A673 (cell line): ENCODE measurements at regions not wholly inside any gene's neighbourhood (a gene's known extent, or its start where the extent isn't known, plus 50 kb on each side); places are given as distances from the start of the nearest gene placed in this dataset.

ENCODE experiments used
- BruUV-seq: library from RNA; stranded (reverse); fragments of 400-500 nt; replicated peaks from 2 replicates; lab custom pipeline; 2021; lab: Mats Ljungman, UMichigan
- CTCF ChIA-PET: fragments of 300-600 bp; sonication (Branson Sonifier 250); formaldehyde crosslinking; loops from one replicate; lab custom pipeline; 2022; ENCODE audit warnings: antibody characterized with exemption; lab: Charles Lee
- POLR2A ChIA-PET: fragments of 300-600 bp; sonication (Branson Sonifier 250); formaldehyde crosslinking; loops from one replicate; lab custom pipeline; 2022; ENCODE audit warnings: antibody characterized with exemption; ENCODE audit not compliant: low non-redundant PET; lab: Charles Lee
- DNase-seq: peaks from one replicate; pipeline ENCODE4 v3.0.0-alpha.2; 2015; ENCODE audit warnings: low spot score
- H3K27ac ChIP-seq: fragments of 200-600 bp; sonication (generic); 2 replicates; pipeline ENCODE4 v1.5.1; 2016; ENCODE audit warnings: mixed run types, low read depth, mild to moderate bottlenecking, mixed read lengths, antibody characterized with exemption, low read length; ENCODE audit not compliant: poor library complexity, severe bottlenecking
- H3K27me3 ChIP-seq: fragments of 200-600 bp; sonication (generic); replicated peaks from 2 replicates; pipeline ENCODE4 v1.6.1; 2017; ENCODE audit warnings: mixed run types, low read depth, mild to moderate bottlenecking, mixed read lengths, antibody characterized with exemption, low read length; ENCODE audit not compliant: insufficient read depth, poor library complexity
- H3K36me3 ChIP-seq: fragments of 200-600 bp; sonication (generic); 2 replicates; pipeline ENCODE4 v1.6.1; 2016; ENCODE audit warnings: mixed run types, mild to moderate bottlenecking, mixed read lengths, antibody characterized with exemption, low read length; ENCODE audit not compliant: insufficient read depth, poor library complexity, severe bottlenecking
- H3K4me1 ChIP-seq: fragments of 200-600 bp; sonication (generic); 2 replicates; pipeline ENCODE4 v1.6.1; 2017; ENCODE audit warnings: mixed run types, mild to moderate bottlenecking, mixed read lengths, antibody characterized with exemption, low read length; ENCODE audit not compliant: insufficient read depth, poor library complexity, severe bottlenecking
- H3K4me3 ChIP-seq: fragments of 200-600 bp; sonication (generic); 2 replicates; pipeline ENCODE4 v1.5.1; 2016; ENCODE audit warnings: low read depth, mixed run types, mild to moderate bottlenecking, mixed read lengths, low read length; ENCODE audit not compliant: poor library complexity, severe bottlenecking
- H3K9me3 ChIP-seq: fragments of 200-600 bp; sonication (generic); 2 replicates; pipeline ENCODE4 v1.6.1; 2016; ENCODE audit warnings: mixed run types, low read depth, mild to moderate bottlenecking, mixed read lengths, antibody characterized with exemption, low read length; ENCODE audit not compliant: poor library complexity, severe bottlenecking
- EZH2 ChIP-seq: fragments of 200-600 bp; sonication (generic); IDR thresholded peaks from 2 replicates; pipeline ENCODE4 v1.6.1; 2017; ENCODE audit warnings: borderline replicate concordance, low read depth, mild to moderate bottlenecking, mixed read lengths, antibody characterized with exemption, low read length; ENCODE audit not compliant: poor library complexity, severe bottlenecking
- intact Hi-C: fragments of 100-400 bp; cut with micrococcal nuclease; formaldehyde crosslinking; loops from one replicate; pipeline ENCODE4 v1.10.0; 2022; ENCODE audit not compliant: unreplicated experiment
- TF ChIP-seq, protein P1 (sequence below): fragments of 300-800, 200-600 bp; sonication (generic); conservative IDR thresholded peaks from 2 replicates; pipeline ENCODE4 v1.5.1; 2017; ENCODE audit warnings: low read depth, mild to moderate bottlenecking, antibody characterized with exemption, low read length, moderate library complexity, mixed read lengths

DNA sequence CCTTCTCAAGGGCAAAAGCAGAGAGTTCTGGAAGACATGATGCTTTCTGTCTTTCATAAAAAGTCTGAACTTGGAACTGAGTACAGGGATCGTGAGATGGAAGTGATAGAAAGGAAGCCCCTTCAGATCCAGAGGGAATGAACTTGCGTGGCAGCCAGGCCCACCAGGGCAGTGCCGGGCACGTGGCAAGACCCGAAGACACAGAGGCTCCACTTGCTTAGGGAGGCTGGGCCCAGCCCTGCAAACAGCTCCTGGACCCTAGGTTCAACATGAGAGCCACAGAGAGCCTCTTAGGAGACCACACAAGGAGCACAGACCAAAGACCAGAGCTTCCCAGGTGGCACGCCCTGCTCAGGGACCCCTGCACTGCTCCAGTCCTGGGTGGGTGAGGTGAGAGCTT lies 155.4 kb upstream of the SMIM21 start:
- Histone ChIP-seq H3K27ac (no peak overlapping the region), H3K27me3 (no peaks in the 10 kb centered on the region), H3K9me3 (no peaks in the 10 kb centered on the region), H3K4me3 (no peak overlapping the region), H3K36me3 (no peaks in the 10 kb centered on the region), H3K4me1 (no peaks in the 10 kb centered on the region)
- TF ChIP-seq, protein P1, sequence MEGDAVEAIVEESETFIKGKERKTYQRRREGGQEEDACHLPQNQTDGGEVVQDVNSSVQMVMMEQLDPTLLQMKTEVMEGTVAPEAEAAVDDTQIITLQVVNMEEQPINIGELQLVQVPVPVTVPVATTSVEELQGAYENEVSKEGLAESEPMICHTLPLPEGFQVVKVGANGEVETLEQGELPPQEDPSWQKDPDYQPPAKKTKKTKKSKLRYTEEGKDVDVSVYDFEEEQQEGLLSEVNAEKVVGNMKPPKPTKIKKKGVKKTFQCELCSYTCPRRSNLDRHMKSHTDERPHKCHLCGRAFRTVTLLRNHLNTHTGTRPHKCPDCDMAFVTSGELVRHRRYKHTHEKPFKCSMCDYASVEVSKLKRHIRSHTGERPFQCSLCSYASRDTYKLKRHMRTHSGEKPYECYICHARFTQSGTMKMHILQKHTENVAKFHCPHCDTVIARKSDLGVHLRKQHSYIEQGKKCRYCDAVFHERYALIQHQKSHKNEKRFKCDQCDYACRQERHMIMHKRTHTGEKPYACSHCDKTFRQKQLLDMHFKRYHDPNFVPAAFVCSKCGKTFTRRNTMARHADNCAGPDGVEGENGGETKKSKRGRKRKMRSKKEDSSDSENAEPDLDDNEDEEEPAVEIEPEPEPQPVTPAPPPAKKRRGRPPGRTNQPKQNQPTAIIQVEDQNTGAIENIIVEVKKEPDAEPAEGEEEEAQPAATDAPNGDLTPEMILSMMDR, result no peak
- TF ChIP-seq EZH2, result no peak
- ChIA-PET POLR2A (no interaction called here), CTCF (no interaction called here)
- no TSS peak for BruUV-seq
- DNase-seq, result no peak
- intact Hi-C loops, result no loop called here

DNA sequence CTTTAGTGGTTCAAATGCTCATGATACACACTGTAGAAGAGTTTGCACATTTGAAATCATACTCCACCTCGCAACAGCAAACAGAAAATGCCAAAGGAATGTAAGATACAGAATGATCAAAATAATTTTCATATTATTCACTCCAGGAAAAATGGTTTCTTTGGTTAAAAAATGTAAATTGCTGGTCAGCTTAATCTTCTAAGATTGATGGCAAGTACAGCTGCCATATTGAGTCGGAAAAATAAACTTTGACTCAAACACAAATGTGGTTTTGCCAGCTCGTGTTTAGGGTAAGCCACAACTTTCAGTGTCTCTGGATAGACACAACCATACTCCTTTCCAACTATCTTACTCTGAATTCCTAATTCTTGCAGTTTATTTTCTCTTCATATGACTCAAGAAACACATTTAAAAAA lies 154.9 kb upstream of the SMIM21 start:
- H3K27ac ChIP-seq, result no peak overlapping the region

DNA sequence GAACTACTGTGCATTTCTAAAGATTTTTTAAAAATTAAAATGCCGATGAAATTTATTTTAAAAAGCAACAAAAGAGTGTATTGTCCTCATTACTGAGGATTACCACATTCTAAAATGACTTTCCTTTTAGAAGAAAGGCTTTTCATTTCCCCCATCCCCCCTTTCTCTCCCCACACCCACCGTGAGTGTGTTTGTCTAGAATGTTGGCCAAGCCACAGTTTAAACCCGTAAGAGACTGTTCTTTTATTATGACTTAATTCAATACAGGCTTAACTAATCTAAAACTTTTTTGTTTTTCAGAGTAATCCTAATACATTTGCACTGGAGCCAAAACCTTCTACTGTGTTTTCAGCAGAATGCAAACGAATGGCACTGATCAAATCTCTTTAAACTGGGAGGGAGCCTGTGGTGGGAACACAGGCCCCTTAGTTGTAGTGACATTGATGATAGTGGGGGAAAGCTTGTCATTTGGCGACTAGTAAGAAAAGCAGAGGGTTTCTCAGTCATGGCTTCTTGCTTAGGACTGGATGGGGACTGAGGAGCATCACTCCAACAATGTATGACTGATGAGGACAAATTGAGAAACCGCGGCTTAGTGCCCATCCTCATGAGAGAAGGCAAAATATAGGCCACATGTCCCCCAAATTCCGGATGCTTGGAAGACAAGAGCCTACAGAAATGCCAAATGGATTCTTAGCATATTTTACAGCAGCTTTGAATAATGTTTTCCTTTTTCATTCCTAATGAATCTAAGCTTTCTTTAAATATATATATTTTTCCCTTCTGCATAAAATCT lies 154.0 kb upstream of the SMIM21 start:
- H3K36me3 ChIP-seq, result no peaks in the 10 kb centered on the region
- no peaks in the 10 kb centered on the region for H3K4me1 ChIP-seq
- H3K4me3 ChIP-seq, result no peak overlapping the region
- ChIA-PET CTCF (no interaction called here), POLR2A (no interaction called here)
- H3K27me3 ChIP-seq, result no peaks in the 10 kb centered on the region
- BruUV-seq, result no TSS peak
- no peaks in the 10 kb centered on the region for H3K9me3 ChIP-seq
- no peak for DNase-seq
- TF ChIP-seq, protein P1, result no peak
- no peak for TF ChIP-seq EZH2
- intact Hi-C loops, result no loop called here
- no peak overlapping the region for H3K27ac ChIP-seq

More for the DNA sequence above, 154.9 kb upstream of the SMIM21 start:
- intact Hi-C loops, result no loop called here
- H3K27me3 ChIP-seq, result no peaks in the 10 kb centered on the region
- H3K36me3 ChIP-seq, result no peaks in the 10 kb centered on the region
- H3K4me1 ChIP-seq, result no peaks in the 10 kb centered on the region
- DNase-seq, result no peak
- TF ChIP-seq, protein P1, result no peak
- no peak for TF ChIP-seq EZH2
- H3K4me3 ChIP-seq, result no peak overlapping the region
- ChIA-PET CTCF (no interaction called here), POLR2A (no interaction called here)
- H3K9me3 ChIP-seq, result no peaks in the 10 kb centered on the region
- BruUV-seq, result no TSS peak
